OCI-LY7 (cell line): ENCODE measurements at regions not wholly inside any gene's neighbourhood (a gene's known extent, or its start where the extent isn't known, plus 50 kb on each side); places are given as distances from the start of the nearest gene placed in this dataset.

ENCODE experiments used
- BruUV-seq: library from RNA; stranded (reverse); fragments of 400-500 nt; replicated peaks from 2 replicates; lab custom pipeline; 2021; lab: Mats Ljungman, UMichigan
- CTCF ChIA-PET: fragments of 300-600 bp; sonication (Branson Sonifier 250); formaldehyde crosslinking; loops from one replicate; lab custom pipeline; 2022; ENCODE audit warnings: antibody characterized with exemption; ENCODE audit not compliant: unreplicated experiment; lab: Charles Lee
- POLR2A ChIA-PET: fragments of 300-600 bp; sonication (Branson Sonifier 250); formaldehyde crosslinking; loops from one replicate; lab custom pipeline; 2022; ENCODE audit warnings: antibody characterized with exemption; lab: Charles Lee
- DNase-seq: peaks from one replicate; pipeline ENCODE4 v3.0.0-alpha.2; 2015; ENCODE audit warnings: low spot score
- H2AFZ ChIP-seq: fragments of 200-600 bp; sonication (generic), shearing (Covaris generic); 2 replicates; pipeline ENCODE4 v1.6.1; 2014; ENCODE audit warnings: mild to moderate bottlenecking, antibody characterized with exemption, low read length, moderate library complexity
- H3K27ac ChIP-seq: fragments of 200-600 bp; sonication (generic); 2 replicates; pipeline ENCODE4 v1.5.1; 2014; ENCODE audit warnings: mixed run types, low read depth, mild to moderate bottlenecking, moderate library complexity, low read length, inconsistent platforms; ENCODE audit not compliant: poor library complexity, severe bottlenecking
- H3K36me3 ChIP-seq: fragments of 200-600 bp; sonication (generic); 2 replicates; pipeline ENCODE4 v1.6.1; 2014; ENCODE audit warnings: mild to moderate bottlenecking, antibody characterized with exemption, low read length, moderate library complexity, mixed read lengths; ENCODE audit not compliant: insufficient read depth
- H3K4me1 ChIP-seq: fragments of 200-600 bp; sonication (generic); 2 replicates; pipeline ENCODE4 v1.5.1; 2014; ENCODE audit warnings: mild to moderate bottlenecking, low read length; ENCODE audit not compliant: insufficient read depth, poor library complexity, severe bottlenecking
- H3K4me2 ChIP-seq: fragments of 200-600 bp; sonication (generic); 2 replicates; pipeline ENCODE4 v1.6.1; 2014; ENCODE audit warnings: mild to moderate bottlenecking, low read length
- H3K4me3 ChIP-seq: fragments of 200-600 bp; sonication (generic); 2 replicates; pipeline ENCODE4 v1.5.1; 2014; ENCODE audit warnings: mild to moderate bottlenecking, low read depth, low read length; ENCODE audit not compliant: poor library complexity, severe bottlenecking
- H3K79me2 ChIP-seq: fragments of 200-600 bp; sonication (generic); 2 replicates; pipeline ENCODE4 v1.6.1; 2016; ENCODE audit warnings: low read depth, mild to moderate bottlenecking, low read length, moderate library complexity, mixed read lengths; ENCODE audit not compliant: insufficient read depth
- H3K9me2 ChIP-seq: fragments of 200-600 bp; sonication (generic); 2 replicates; pipeline ENCODE4 v1.6.1; 2016; ENCODE audit warnings: mild to moderate bottlenecking, low read length, mixed read lengths; ENCODE audit not compliant: insufficient read depth
- H3K9me3 ChIP-seq: fragments of 200-600 bp; sonication (generic); 2 replicates; pipeline ENCODE4 v1.6.1; 2014; ENCODE audit warnings: mild to moderate bottlenecking, mixed run types, low read length, mixed read lengths
- H4K20me1 ChIP-seq: fragments of 200-600 bp; sonication (generic); 2 replicates; pipeline ENCODE4 v1.6.1; 2014; ENCODE audit warnings: mild to moderate bottlenecking, antibody characterized with exemption, low read length, moderate library complexity, mixed read lengths; ENCODE audit not compliant: insufficient read depth
- CTCF ChIP-seq: fragments of 200-600 bp; sonication (generic); conservative IDR thresholded peaks from 2 replicates; pipeline ENCODE4 v1.5.1; 2014; ENCODE audit warnings: mild to moderate bottlenecking, antibody characterized with exemption, low read length, moderate library complexity, mixed read lengths
- EZH2phosphoT487 ChIP-seq: fragments of 200-600 bp; sonication (generic); IDR thresholded peaks from 2 replicates; pipeline ENCODE4 v1.6.1; 2018; ENCODE audit warnings: low read depth, borderline replicate concordance, mild to moderate bottlenecking, mixed run types, antibody characterized with exemption, low read length, moderate library complexity, mixed read lengths
- intact Hi-C: fragments of 100-400 bp; cut with micrococcal nuclease; formaldehyde crosslinking; loops from one replicate; pipeline ENCODE4 v1.10.0; 2022; ENCODE audit not compliant: unreplicated experiment

- no peak overlapping the region for H3K27ac ChIP-seq
- H3K79me2 ChIP-seq: no peaks in the 10 kb centered on the region
- no peaks in the 10 kb centered on the region for H3K36me3 ChIP-seq
- TF ChIP-seq CTCF: peak; percentile 73
- no peak for TF ChIP-seq EZH2phosphoT487
- no peak overlapping the region for H3K4me3 ChIP-seq
- H4K20me1 ChIP-seq: no peaks in the 10 kb centered on the region
- H2AFZ ChIP-seq: no peak overlapping the region
- peak; percentile 17 for DNase-seq
- H3K4me1 ChIP-seq: no peaks in the 10 kb centered on the region
- H3K4me2 ChIP-seq: no peak overlapping the region
- ChIA-PET CTCF (no interaction called here), POLR2A (interaction anchor here (0.7 to 1.6 kb wide), 2 partner anchors 131 to 149 kb away, joined by 4 to 8 read pairs; no protein-coding TSS in a partner anchor)
- intact Hi-C loops: loop anchor here (2.0 to 10.0 kb wide), 5 partner anchors 172 to 692 kb away; no protein-coding TSS in a partner anchor
- BruUV-seq: no TSS peak
- no peaks in the 10 kb centered on the region for H3K9me2 ChIP-seq
- no peaks in the 10 kb centered on the region for H3K9me3 ChIP-seq
Measured at GRCh38 chr4:112766422-112766821, 129.5 kb downstream of the LARP7 start.

- Histone ChIP-seq H3K4me1 (no peaks in the 10 kb centered on the region), H3K36me3 (no peaks in the 10 kb centered on the region), H3K79me2 (no peaks in the 10 kb centered on the region), H4K20me1 (no peaks in the 10 kb centered on the region), H3K9me2 (no peaks in the 10 kb centered on the region), H3K4me3 (no peak overlapping the region), H2AFZ (no peak overlapping the region), H3K9me3 (no peaks in the 10 kb centered on the region), H3K4me2 (no peak overlapping the region), H3K27ac (no peak overlapping the region)
- BruUV-seq: no TSS peak
- TF ChIP-seq CTCF (no peak), EZH2phosphoT487 (no peak)
- POLR2A ChIA-PET: interaction anchor here (0.6 to 0.8 kb wide), 2 partner anchors 142 to 255 kb away, joined by 3 to 7 read pairs; no protein-coding TSS in a partner anchor
- no peak for DNase-seq
- CTCF ChIA-PET: interaction anchor here (0.6 kb wide), 1 partner anchor 9 kb away, joined by 3 read pairs; no protein-coding TSS in a partner anchor
- intact Hi-C loops: loop anchor here (2.0 to 10.0 kb wide), 5 partner anchors 171 to 693 kb away; no protein-coding TSS in a partner anchor
Measured at GRCh38 chr4:112767386-112767785, 130.4 kb downstream of the LARP7 start.

GRCh38 chr4:112770114-112770513, 133.2 kb downstream of the LARP7 start:
- no peak overlapping the region for H3K27ac ChIP-seq
- no peaks in the 10 kb centered on the region for H3K9me2 ChIP-seq
- POLR2A ChIA-PET: no interaction called here
- no peaks in the 10 kb centered on the region for H3K9me3 ChIP-seq
- H4K20me1 ChIP-seq: no peaks in the 10 kb centered on the region
- H2AFZ ChIP-seq: no peak overlapping the region
- H3K4me3 ChIP-seq: no peak overlapping the region
- H3K36me3 ChIP-seq: no peaks in the 10 kb centered on the region
- TF ChIP-seq CTCF (no peak), EZH2phosphoT487 (no peak)
- no peaks in the 10 kb centered on the region for H3K79me2 ChIP-seq
- BruUV-seq: no TSS peak
- CTCF ChIA-PET: no interaction called here
- H3K4me2 ChIP-seq: no peak overlapping the region
- no peak for DNase-seq
- intact Hi-C loops: no loop called here
- no peaks in the 10 kb centered on the region for H3K4me1 ChIP-seq
